ENCODE measurements at regions not wholly inside any gene's neighbourhood (a gene's known extent, or its start where the extent isn't known, plus 50 kb on each side); places are given as distances from the start of the nearest gene placed in this dataset.

GRCh38 chr9:7912037-7912535 is 112.5 kb upstream of the DMAC1 start:
- Mint-ChIP-seq H3K4me3 (ENCODE audit: low read depth, unreplicated experiment) (no peak overlapping the region), H3K27me3 (ENCODE audit: unreplicated experiment) (no peaks in the 10 kb centered on the region), H3K27ac (ENCODE audit: unreplicated experiment) (no peak overlapping the region), H3K4me1 (ENCODE audit: low read depth, unreplicated experiment) (no peaks in the 10 kb centered on the region), H3K9me3 (ENCODE audit: low read depth, unreplicated experiment) (no peaks in the 10 kb centered on the region), H3K36me3 (ENCODE audit: insufficient read depth, unreplicated experiment) (no peaks in the 10 kb centered on the region)
- CTCF ChIA-PET, result no interaction called here
- TF ChIP-seq CTCF (IDR thresholded peaks at IDR 0.05; ENCODE audit: unreplicated experiment), result no peak
- DNase-seq, result no peak
- BruUV-seq (replicated peaks), result no TSS peak
- intact Hi-C loops (cut with micrococcal nuclease; ENCODE audit: unreplicated experiment), result no loop called here

- no peaks in the 10 kb centered on the region for H3K4me1 Mint-ChIP-seq (ENCODE audit: low read depth, unreplicated experiment)
Measured at GRCh38 chr9:7910426-7911020, 110.9 kb upstream of the DMAC1 start.

GRCh38 chr9:7909537-7909936 is 110.0 kb upstream of the DMAC1 start:
- no peaks in the 10 kb centered on the region for H3K27me3 Mint-ChIP-seq (ENCODE audit: unreplicated experiment)
- intact Hi-C loops (cut with micrococcal nuclease; ENCODE audit: unreplicated experiment), result no loop called here
- no peak overlapping the region for H3K4me3 Mint-ChIP-seq (ENCODE audit: low read depth, unreplicated experiment)
- H3K9me3 Mint-ChIP-seq (ENCODE audit: low read depth, unreplicated experiment), result no peaks in the 10 kb centered on the region
- CTCF ChIA-PET, result no interaction called here
- no peaks in the 10 kb centered on the region for H3K36me3 Mint-ChIP-seq (ENCODE audit: insufficient read depth, unreplicated experiment)
- BruUV-seq (replicated peaks), result no TSS peak
- no peak for TF ChIP-seq CTCF (IDR thresholded peaks at IDR 0.05; ENCODE audit: unreplicated experiment)
- no peak for DNase-seq
- H3K4me1 Mint-ChIP-seq (ENCODE audit: low read depth, unreplicated experiment), result no peaks in the 10 kb centered on the region
- H3K27ac Mint-ChIP-seq (ENCODE audit: unreplicated experiment), result no peak overlapping the region

More at GRCh38 chr9:7910426-7911020, 110.9 kb upstream of the DMAC1 start:
- Mint-ChIP-seq H3K27ac (ENCODE audit: unreplicated experiment) (no peak overlapping the region), H3K36me3 (ENCODE audit: insufficient read depth, unreplicated experiment) (no peaks in the 10 kb centered on the region), H3K27me3 (ENCODE audit: unreplicated experiment) (no peaks in the 10 kb centered on the region), H3K9me3 (ENCODE audit: low read depth, unreplicated experiment) (no peaks in the 10 kb centered on the region), H3K4me3 (ENCODE audit: low read depth, unreplicated experiment) (no peak overlapping the region)
- TF ChIP-seq CTCF (IDR thresholded peaks at IDR 0.05; ENCODE audit: unreplicated experiment), result no peak
- intact Hi-C loops (cut with micrococcal nuclease; ENCODE audit: unreplicated experiment), result no loop called here
- BruUV-seq (replicated peaks), result no TSS peak
- DNase-seq, result no peak
- CTCF ChIA-PET, result no interaction called here

GRCh38 chr9:7907551-7908337 is 108.2 kb upstream of the DMAC1 start:
- Mint-ChIP-seq H3K27ac (ENCODE audit: unreplicated experiment) (no peak overlapping the region), H3K9me3 (ENCODE audit: low read depth, unreplicated experiment) (no peaks in the 10 kb centered on the region), H3K36me3 (ENCODE audit: insufficient read depth, unreplicated experiment) (no peaks in the 10 kb centered on the region), H3K4me3 (ENCODE audit: low read depth, unreplicated experiment) (no peak overlapping the region), H3K4me1 (ENCODE audit: low read depth, unreplicated experiment) (no peaks in the 10 kb centered on the region), H3K27me3 (ENCODE audit: unreplicated experiment) (no peaks in the 10 kb centered on the region)
- no peak for TF ChIP-seq CTCF (IDR thresholded peaks at IDR 0.05; ENCODE audit: unreplicated experiment)
- DNase-seq, result no peak
- BruUV-seq (replicated peaks), result no TSS peak
- CTCF ChIA-PET, result interaction anchor here (0.6 kb wide), 1 partner anchor 455 kb away, joined by 3 read pairs; no protein-coding TSS in a partner anchor
- intact Hi-C loops (cut with micrococcal nuclease; ENCODE audit: unreplicated experiment), result no loop called here

All from Calu3 (cell line).